ENCODE measurements at regions not wholly inside any gene's neighbourhood (a gene's known extent, or its start where the extent isn't known, plus 50 kb on each side); places are given as distances from the start of the nearest gene placed in this dataset.

GRCh38 chr2:223503746-223504145 is 98.4 kb downstream of the SCG2 start:
- FAIRE-seq (no peak), DNase-seq (ENCODE audit: low read depth, low spot score) (no peak), ATAC-seq (no peak)
- Histone ChIP-seq H3K27me3 (replicated peaks in 1 of 2; ENCODE audit: control insufficient read depth in 2 of 2, insufficient read depth in 2 of 2, low read length in 1 of 2) (no peaks in the 10 kb centered on the region; a peak in 1 of 4 replicates), H3K4me2 (ENCODE audit: control insufficient read depth, insufficient read depth) (no peak overlapping the region), H3K9ac (ENCODE audit: control insufficient read depth, insufficient read depth, low read length) (no peak overlapping the region), H3K4me1 (ENCODE audit: control insufficient read depth, insufficient read depth, low read length) (no peaks in the 10 kb centered on the region), H4K20me1 (ENCODE audit: control insufficient read depth, insufficient read depth) (no peaks in the 10 kb centered on the region), H3K4me3 (no peak overlapping the region), H2AFZ (ENCODE audit: control insufficient read depth, low read depth, low read length) (no peak overlapping the region), H3K27ac (ENCODE audit: control insufficient read depth, insufficient read depth) (no peak overlapping the region), H3K9me3 (replicated peaks; ENCODE audit: control insufficient read depth, insufficient read depth, low read length) (no peaks in the 10 kb centered on the region), H3K79me2 (ENCODE audit: control insufficient read depth, insufficient read depth, low read length) (no peaks in the 10 kb centered on the region), H3K36me3 (ENCODE audit: control insufficient read depth in 2 of 2, insufficient read depth in 2 of 2, low read length in 1 of 2) (no peaks in the 10 kb centered on the region)
- ChIA-PET CTCF (no interaction called here), POLR2A (no interaction called here), SMC1A (ENCODE audit: uncharacterized antibody, unreplicated experiment) (no interaction called here), RAD21 (ENCODE audit: unreplicated experiment) (no interaction called here)
- intact Hi-C loops (cut with micrococcal nuclease; ENCODE audit: unreplicated experiment) (no loop called here), in situ Hi-C loops (cut with MboI) (no loop called here)
- 0% methylated on average over 3 of the region's 3 CpGs for WGBS (ENCODE audit: insufficient coverage, insufficient replicate concordance, low lambda C conversion rate, missing lambda C conversion rate)
- TF ChIP-seq RAD51 (IDR thresholded peaks at IDR 0.05) (no peak), TAF1 (IDR thresholded peaks at IDR 0.05; ENCODE audit: borderline replicate concordance, low read depth, low read length) (no peak), SUZ12 (IDR thresholded peaks at IDR 0.05; ENCODE audit: unreplicated experiment) (no peak), CBFB (IDR thresholded peaks at IDR 0.05; ENCODE audit: low read depth) (no peak), PRDM15 (CRISPR knock-in tag; IDR thresholded peaks at IDR 0.05) (no peak), NBN (IDR thresholded peaks at IDR 0.05) (no peak), ATF7 (IDR thresholded peaks at IDR 0.05; ENCODE audit: low read depth) (no peak), JUND (IDR thresholded peaks at IDR 0.05; ENCODE audit: low read depth, low read length) (no peak), E4F1 (IDR thresholded peaks at IDR 0.05; ENCODE audit: borderline replicate concordance, partially characterized antibody) (no peak), CBX5 (IDR thresholded peaks at IDR 0.05; ENCODE audit: low read depth) (no peak), RELA (IDR thresholded peaks at IDR 0.05; ENCODE audit: borderline replicate concordance, partially characterized antibody) (no peak), KDM1A (IDR thresholded peaks at IDR 0.05; ENCODE audit: borderline replicate concordance) (no peak)
- TF ChIP-seq, protein P1, sequence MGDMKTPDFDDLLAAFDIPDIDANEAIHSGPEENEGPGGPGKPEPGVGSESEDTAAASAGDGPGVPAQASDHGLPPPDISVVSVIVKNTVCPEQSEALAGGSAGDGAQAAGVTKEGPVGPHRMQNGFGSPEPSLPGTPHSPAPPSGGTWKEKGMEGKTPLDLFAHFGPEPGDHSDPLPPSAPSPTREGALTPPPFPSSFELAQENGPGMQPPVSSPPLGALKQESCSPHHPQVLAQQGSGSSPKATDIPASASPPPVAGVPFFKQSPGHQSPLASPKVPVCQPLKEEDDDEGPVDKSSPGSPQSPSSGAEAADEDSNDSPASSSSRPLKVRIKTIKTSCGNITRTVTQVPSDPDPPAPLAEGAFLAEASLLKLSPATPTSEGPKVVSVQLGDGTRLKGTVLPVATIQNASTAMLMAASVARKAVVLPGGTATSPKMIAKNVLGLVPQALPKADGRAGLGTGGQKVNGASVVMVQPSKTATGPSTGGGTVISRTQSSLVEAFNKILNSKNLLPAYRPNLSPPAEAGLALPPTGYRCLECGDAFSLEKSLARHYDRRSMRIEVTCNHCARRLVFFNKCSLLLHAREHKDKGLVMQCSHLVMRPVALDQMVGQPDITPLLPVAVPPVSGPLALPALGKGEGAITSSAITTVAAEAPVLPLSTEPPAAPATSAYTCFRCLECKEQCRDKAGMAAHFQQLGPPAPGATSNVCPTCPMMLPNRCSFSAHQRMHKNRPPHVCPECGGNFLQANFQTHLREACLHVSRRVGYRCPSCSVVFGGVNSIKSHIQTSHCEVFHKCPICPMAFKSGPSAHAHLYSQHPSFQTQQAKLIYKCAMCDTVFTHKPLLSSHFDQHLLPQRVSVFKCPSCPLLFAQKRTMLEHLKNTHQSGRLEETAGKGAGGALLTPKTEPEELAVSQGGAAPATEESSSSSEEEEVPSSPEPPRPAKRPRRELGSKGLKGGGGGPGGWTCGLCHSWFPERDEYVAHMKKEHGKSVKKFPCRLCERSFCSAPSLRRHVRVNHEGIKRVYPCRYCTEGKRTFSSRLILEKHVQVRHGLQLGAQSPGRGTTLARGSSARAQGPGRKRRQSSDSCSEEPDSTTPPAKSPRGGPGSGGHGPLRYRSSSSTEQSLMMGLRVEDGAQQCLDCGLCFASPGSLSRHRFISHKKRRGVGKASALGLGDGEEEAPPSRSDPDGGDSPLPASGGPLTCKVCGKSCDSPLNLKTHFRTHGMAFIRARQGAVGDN (IDR thresholded peaks at IDR 0.05): no peak
- TF ChIP-seq, protein P2, sequence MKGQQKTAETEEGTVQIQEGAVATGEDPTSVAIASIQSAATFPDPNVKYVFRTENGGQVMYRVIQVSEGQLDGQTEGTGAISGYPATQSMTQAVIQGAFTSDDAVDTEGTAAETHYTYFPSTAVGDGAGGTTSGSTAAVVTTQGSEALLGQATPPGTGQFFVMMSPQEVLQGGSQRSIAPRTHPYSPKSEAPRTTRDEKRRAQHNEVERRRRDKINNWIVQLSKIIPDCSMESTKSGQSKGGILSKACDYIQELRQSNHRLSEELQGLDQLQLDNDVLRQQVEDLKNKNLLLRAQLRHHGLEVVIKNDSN (IDR thresholded peaks at IDR 0.05; ENCODE audit: borderline replicate concordance, extremely low read length, insufficient read depth, low read depth, low read length): no peak
- no TSS peak for BruUV-seq (replicated peaks)

Data from GM12878 (cell line).